ENCODE measurements at regions not wholly inside any gene's neighbourhood (a gene's known extent, or its start where the extent isn't known, plus 50 kb on each side); places are given as distances from the start of the nearest gene placed in this dataset.

DNA sequence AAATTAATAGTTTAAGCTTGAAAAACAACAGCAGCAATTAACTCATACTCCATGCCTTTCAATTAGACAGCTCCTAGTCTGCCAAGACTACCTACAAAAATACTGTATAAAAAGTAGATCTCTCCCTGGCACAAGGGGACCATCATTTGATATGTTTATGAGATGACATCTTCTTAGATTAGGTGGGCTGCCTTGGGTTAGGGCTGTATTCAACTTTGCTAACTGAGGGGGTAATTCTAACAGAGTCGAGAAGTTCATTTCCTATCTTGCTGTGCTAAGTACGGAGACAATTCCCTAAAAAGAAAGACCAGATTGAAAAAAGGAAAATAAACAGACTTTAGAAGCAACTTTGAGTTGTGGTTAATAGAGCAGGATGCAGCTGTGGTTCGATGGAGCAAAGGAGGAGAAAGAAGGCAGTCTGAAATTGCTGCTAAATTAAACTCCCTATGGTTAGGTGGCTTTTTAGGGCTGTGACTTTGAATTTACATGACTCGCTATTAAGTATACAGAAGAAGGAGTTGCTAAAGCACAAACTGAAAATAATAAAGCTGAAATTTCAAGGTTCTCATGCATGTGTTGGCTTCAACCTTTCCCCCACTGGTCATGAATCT lies 75.4 kb downstream of the CDC7 start:
- DNase-seq = no peak

DNA sequence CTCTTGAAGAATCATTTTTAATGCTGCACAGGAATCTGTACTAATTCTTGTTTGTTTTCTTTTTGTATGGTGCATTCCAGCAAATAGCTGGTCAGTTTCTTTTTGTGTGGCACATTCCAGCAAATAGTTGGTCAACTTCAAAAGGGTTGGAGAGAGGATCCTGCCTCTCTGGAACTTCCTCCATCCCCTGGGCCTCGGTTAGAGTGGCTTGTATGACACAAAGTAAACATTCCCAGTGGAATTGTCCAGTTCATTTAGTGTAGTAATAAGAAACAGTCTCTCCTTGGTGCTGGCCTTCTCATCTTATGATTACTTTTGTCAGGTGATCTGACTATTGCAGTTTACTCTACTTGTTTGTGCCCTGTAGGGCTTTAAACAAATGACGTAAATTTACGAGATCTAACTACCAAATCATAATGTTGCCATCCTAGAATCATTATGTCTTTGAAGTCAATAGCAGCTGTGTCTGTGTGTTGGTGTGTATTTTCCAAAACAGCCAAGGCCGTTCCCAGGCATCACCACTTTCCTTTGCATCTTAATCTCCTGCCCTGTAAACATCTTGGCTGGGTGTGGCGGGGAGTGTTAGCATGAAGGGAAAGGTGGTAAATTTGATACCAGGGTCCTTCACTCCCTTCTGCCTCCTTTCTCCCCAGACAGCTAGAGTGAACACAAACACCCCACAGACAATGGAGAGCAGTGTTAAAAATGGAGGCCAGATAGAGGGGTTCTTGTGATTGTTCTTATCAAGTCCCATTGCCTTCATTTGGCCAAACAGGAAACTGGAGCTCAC lies 77.9 kb downstream of the CDC7 start:
- DNase-seq = no peak

DNA sequence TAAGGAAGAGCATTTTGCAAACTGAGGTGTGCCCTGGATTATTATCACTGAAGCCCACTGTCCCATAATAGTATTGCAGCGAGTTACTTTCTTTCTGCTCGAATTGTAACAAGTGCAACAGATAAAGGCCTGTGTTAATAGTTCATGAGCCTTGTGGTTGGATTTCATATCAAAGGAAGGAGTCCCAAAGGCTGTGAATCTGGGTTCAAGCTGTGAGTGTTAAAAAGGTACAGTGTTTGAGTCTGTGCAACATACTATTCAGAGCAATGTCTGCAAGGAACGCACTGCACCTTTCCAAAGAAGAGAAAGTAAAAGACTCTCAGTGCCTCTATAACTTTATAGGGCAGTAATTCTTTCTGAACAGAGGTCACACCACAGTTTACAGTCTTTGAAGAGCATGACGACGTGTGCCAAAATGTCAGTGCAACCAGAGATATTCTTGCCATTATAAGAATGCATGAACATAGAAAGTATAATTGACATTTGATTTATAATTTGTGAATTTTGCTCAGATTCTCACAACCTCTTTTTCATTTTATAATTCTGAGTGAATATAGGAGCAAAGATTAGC lies 79.1 kb downstream of the CDC7 start:
- no peak for DNase-seq

DNA sequence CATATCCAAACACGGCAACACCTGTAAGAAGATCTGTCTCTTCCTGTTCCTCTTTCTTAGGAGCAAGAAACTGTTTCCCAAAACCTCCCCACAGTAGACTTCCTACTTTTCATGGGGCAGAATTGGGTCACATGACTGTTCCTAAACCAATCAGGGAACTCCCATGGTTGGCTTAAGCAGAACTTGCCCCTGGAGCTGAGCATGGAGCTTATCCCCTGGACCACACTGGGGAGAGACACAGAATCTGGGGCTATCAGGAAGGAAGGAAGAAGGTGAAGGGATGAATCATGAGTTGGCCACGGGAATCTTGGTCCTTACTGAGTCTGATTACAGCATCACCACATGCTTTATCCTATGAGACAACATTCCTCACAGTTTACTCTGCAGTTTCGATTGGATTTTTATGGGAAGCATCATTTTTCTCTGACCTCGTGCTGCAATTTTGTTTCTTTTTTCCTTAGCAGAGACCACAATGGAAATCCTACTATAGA lies 81.8 kb downstream of the CDC7 start:
- DNase-seq = peak; percentile 92

DNA sequence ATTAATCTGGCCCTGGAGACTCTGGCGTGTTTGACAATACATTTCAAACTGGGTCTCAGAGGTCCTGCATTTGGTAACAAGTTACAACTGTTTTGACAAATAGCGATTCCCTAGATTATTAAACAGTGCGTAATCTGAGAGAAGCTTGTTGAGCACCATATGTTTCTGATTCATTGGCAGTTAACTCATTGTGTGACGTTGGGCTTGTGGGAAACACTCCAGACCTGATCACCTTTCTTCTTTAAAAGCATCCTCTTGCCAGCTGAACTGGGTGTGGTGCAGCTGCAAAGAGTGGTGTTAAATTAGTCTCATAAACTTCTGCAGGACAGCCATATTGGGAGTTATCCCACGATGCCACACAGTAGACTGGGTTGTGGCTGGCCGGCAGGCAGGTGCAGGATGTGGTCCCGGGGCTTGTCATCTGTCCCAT lies 82.7 kb downstream of the CDC7 start:
- no peak for DNase-seq

DNA sequence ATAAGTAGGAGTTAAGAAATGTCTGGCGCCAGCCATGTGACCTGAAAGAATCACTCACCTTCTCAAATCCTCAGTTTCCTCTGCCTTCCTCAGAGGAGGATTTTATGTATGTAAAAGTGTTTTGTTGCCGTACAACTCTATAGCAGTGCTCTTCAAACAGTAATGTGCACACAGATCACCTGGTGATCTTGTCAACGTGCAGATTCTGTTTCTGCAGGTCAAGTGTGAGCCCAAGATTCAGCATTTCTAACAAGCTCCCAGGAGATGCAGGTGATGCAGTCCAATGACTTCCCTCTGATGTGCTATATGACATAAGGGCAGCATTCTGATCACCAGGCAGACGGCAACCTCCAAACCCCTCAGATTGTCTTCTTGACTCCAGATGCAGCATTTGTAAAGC lies 83.7 kb downstream of the CDC7 start:
- DNase-seq = no peak

DNA sequence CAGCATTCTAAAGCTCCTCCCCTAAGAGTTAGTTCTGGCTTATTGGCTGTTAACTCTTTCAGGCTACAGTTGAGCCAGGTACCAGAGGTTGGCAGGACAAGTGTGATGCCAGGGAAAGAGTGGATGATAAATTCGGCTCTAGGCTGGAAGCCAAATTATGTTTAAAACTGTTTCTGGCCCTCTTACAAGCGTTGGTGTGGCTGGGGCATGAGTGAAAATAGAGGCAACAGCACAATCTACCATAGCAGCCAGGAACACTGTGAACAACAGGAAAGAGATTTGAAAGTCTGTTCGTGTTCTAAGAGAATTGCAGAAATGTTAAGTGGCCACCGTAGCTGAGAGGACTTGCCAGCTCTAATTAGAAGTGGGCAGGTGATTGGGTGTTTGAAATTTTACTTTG lies 84.2 kb downstream of the CDC7 start:
- DNase-seq = no peak

DNA sequence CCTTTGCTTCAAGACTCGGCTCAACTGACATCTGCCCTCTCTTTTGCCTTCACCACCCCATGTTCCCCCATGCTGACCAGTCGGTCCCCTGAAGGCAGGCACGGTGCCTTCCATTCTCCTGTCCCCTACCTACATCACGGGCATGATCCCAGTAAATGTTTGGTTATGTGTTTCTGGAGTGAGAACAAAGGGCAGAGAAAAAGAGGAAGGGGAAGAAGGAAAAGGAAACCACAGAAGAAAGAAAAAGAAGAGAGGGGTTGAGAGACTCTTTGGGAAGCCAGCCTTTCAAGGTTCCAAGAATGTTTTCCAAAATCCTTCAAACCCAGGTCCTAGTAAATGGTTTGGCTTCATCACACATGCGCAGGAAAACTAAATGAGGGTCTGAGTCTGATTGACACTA lies 84.9 kb downstream of the CDC7 start:
- DNase-seq = no peak

DNA sequence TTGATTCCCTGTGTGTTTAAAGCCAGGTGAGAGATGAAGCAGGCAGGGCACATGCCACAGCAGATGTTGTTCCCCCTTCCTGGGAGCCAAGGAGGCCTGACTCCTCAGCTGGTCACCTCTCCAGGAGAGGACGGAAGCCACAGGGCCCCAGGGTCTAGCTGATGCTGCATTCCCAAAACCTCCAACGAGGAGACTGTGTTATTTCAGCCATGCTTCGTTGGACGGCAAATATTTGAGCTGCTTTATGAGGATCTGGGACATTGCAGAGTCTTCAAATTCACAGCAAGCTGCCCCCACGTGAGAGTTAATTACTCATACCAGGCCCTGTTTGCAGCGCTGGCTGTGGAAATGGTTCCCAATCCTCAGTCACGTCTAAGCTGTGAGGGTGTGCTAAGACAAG lies 85.3 kb downstream of the CDC7 start:
- DNase-seq = peak; percentile 94

DNA sequence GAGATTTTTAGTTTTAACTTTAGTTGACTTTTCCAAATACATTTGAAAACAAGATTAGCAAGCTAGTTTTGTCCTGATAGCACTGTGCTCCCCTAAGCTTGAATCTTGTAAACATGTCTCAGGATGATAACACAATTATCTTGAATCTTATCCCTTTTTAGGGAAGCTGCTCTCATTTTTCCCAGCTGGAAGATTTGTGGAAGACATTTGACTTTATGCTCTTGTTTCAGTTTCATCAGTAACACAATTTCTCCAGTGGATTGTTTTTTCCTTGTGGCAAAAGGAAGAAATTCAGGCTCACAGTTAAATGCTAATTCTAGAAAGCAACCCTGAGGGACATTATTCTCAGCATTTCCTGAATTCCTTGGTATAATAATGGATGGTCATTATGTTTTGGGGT lies 88.8 kb downstream of the CDC7 start:
- no peak for DNase-seq

DNA sequence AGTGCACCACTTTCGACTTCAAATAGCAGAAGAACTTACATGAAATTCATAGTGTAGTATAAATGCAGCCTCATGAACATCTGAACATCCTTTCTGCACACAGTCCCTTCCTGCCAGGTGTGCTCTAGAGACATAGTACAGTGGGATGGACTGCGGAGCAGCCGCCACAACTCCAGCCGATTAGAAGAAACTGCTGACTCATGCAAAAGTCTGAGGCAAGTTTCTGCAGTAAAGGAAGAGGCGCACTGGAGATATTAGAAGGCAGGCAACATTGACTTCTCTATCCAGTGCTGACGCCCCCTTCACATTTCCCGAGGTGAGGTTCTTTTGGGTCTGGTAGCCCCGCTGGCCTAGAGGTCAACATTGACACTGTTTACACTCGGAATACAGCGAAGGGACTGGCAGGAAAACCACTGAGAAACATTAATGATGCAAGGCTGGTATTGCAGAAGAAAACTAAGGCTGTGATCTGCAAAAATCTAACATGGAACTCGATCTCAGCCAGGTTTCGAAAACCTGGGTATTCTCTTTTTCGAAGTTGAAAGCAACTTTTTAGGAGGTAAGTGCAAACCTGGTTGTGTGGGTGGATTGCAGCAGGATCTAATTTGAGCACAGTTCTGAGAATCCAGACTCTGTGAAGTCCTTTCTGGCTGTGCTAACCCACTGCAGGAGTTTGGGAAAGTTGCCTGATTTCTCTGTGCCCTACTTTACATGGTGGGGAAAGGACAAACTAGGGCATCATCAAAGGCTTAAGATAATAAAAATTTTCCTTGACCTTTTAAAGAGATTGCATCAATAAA lies 90.7 kb downstream of the CDC7 start:
- no peak for DNase-seq

DNA sequence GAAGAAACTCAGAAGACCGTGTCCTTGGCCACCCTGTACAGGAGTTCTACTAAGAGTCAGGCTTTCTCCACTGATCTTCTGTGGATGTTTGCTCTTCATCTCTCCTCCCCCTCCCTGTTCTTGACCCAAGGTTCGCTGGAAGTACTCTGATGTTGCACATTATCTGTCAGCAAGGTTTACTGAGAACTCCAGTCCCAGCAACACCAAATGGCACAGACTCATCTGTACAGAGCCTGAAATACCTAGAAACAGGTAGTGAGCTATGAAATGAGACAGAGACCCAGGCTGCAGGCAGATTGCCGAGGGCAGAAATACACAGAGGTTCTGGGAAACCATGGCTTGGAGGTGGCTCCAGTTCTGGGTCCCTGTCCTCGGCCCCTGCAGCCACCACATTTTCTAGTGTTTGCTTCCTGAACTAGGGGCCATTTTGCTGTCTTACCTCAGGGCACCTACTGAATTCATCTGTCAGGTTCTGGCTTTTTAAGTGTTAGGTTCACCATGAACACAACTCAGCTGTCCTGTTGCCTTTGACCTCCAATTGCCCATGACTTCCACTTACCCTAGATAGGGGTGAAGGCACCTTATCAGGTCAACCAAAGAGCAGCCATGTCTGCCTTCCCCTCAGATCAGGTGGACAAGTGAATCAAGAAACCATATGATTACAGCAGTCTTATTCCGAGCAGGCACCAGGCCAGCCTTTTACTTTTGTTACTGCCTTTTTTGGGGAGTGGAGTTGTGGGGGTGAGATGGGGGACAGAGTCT lies 92.2 kb downstream of the CDC7 start:
- no peak for DNase-seq

DNA sequence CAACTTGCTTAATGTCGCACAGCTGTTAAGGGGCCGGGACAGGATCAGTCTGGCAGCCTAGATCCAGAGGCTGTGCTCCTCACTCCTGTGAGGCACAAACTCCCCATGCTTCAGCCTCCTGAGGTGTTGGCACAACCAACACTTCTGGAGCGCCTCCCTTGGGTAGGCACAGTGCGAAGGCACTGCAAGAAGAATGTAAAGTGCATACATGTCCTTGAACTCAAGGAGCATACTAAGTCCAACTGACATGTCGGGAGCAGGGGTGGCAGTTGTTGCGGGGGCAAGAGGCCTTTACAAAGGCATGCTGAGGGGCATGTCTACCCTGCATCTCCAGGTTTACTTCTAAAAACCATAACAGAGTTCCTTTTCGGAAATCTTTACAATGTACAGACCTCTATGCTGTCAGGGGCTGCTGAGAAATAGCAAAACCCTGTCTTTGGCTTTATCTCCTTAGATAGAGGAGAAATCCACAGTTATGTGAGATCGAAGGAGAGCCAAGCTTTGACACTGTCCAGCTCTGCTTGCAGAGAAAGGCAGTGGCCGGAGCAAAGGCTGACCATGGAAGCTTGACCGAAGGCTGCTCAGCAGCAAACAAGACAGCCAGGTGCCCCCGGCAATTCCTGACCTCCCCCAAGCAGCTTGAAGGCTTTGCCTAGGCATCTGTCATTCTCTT lies 93.9 kb downstream of the CDC7 start:
- DNase-seq = no peak

DNA sequence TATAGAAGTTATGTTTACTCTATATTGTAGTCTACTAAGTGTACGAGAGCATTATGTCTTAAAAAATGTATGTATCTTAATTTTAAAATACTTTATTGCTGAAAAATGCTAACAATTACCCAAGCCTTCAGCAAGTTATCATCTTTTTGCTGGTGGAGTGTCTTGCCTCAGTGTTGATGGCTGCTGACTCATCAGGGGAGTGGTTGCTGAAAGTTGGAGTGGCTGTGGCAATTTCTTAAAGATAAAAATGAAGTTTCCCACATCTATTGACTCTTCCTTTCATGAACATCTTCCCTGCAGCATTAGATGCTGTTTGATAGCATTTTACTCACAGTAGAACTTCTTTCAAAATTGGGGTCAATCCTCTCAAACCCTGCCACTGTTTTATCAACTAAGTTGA lies 95.8 kb downstream of the CDC7 start:
- no peak for DNase-seq

DNA sequence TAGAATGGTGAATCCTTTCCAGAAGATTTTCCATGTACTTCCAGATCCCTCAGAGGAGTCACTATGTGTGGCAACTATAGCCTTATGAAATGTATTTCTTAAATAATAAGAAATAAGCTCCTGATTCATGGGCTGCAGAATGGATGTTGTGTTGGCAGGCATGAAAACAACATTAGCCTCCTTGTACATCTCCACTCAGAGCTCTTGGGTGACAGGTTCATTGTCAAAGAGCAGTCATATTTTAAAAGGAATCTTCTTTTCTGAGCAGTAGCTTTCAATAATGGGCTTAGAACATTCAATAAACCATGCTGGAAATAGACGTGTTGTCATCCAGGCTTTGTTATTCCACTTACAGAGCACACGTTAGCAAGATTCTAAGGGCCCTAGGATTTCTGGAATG lies 96.6 kb downstream of the CDC7 start:
- no peak for DNase-seq

DNA sequence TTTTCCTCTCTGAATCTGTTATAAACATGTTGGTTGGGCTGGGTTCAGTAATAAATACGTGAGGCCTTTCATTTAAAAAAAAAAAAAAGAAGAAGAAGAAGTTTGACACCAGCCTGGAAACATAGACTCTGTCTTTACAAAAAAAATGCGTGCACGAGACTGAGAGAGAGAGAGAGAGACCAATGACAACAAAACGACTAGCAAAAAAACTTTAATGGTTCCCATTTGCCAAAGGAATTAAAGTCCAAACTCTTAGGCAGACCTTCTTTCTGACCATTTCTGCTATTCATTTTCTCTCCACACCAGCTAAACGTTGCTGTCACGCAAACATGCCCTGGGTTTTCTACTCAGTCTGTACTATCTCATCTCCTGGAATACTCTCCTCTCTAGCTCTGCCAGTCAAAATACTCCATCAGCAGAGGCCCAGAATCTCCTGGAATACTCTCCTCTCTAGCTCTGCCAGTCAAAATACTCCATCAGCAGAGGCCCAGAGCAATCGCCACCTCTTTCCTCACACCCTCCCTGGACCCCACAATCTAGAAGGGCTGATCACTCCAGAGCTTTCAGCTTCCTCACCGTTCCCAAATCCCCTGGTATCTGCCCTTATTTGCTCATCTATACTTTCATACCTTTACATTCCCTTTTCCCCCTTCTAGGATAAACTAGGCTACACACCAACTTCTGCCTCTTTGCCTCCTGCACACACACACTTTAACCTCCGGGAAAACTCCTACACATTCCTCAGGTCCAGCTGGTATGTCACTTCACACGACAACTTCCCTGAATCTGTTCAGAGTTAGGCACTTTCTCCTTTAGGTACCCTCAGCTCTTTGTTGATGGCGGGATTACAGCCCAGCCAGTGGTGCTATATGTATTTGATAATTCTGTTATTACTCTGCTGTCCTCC lies 100.0 kb downstream of the CDC7 start:
- DNase-seq = no peak

DNA sequence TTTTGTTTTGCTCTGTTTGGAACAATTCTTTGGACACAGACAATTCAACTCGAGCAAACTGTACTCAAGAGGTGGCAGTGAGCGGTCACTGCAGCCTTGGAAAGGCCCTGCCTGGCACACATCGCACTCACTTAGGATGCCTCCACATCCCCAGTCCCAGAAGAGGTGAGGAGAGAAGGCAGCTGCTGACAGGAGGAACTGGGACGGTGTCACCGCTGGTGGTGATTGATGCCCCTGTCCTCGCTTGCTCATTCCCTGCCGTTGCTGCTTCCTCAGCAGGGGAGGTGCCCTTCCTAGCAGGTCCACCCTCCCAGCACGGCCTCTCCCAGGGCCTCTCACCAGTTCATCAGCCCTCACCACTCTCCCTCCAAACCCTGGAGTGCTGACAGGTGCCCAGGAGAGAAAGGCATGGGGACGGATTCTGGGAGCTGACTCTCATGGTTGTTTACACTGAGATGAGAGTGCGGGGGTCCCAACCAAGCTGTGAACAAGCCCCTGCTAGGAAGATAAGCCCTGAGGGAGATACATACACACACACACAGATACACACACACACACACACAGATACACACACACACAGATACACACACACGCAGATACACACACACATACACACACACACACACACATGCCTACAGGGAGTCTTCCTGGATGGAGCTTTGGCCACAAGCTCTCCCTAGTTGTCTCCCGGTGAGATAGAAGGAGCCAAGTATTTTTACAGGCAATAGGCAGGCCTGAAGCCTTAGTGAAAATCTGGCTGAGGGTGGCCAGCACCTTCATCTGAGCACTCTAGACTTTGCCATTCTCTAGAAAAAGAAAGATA lies 101.1 kb downstream of the CDC7 start:
- DNase-seq = no peak

DNA sequence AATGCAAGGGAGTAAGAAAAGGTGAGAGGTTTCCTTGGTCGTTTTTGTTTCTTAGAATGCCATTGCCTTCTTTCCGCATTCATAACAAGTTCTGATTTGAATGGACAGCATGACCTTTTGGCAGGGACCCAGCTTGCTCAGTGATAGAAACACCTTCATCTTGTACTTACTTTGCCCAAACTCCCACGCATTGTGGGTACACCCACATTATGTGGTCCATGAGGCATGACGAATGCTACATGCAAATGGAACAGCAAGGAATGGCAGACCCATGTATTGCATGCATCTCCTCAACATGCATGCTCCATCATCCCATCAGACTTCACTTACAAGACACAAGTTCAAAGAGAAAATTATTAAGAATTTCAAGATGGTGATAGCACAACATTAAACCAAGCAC lies 102.8 kb downstream of the CDC7 start:
- peak; percentile 61 for DNase-seq

DNA sequence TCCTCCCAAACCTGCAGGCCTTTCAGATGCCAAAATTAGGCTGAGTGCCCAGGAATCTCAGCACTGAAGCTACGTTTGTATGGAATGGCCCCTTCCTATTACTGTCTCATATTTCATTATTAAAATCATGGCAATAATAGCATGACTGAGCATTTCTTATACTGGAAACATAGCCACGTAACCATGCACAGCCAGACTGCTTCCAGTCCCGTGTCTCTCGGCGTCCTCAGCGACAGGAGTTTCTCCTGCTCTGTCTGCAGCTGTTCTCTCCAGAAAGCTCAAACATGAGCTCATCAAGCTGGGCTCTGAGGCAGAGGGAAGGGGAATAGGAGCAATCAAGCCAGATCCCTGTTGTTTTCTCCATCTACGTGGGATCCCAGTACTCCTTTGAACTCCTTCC lies 104.0 kb downstream of the CDC7 start:
- no peak for DNase-seq

DNA sequence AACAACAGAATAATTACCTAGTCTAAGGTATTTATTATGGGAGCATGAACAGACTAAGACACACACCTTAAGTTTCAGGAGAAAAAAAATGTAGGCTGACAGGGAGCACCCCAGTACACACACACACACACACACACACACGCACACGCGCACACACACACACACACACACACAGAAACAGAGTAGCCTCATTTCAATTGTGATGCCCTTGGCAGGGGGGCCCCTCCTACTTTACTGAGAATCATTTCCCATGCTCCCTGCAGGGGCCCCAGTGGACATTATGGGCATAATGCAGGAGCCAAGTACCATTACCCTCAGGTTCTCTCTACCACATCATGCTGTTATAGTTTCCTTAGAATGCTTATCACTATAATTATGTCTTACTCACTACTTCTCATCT lies 104.9 kb downstream of the CDC7 start:
- DNase-seq = no peak
